ENCODE measurements at regions not wholly inside any gene's neighbourhood (a gene's known extent, or its start where the extent isn't known, plus 50 kb on each side); places are given as distances from the start of the nearest gene placed in this dataset.

GRCh38 chr5:96033116-96033515, 71.5 kb upstream of the ELL2 start:
- Histone ChIP-seq H3K36me3 (ENCODE audit: insufficient read depth, low read length) (no peaks in the 10 kb centered on the region), H4K20me1 (ENCODE audit: insufficient read depth, low read length) (no peaks in the 10 kb centered on the region), H3K4me3 (ENCODE audit: low read depth, low read length, poor library complexity, severe bottlenecking) (no peak overlapping the region), H2AFZ (ENCODE audit: low read length) (no peak overlapping the region), H3K79me2 (ENCODE audit: insufficient read depth, low read length) (no peaks in the 10 kb centered on the region), H3K9ac (ENCODE audit: low read length) (no peak overlapping the region), H3K27me3 (ENCODE audit: insufficient read depth, low read length) (no peaks in the 10 kb centered on the region), H3K9me2 (ENCODE audit: low read depth, low read length) (no peaks in the 10 kb centered on the region), H3K27ac (ENCODE audit: low read depth, low read length, poor library complexity, severe bottlenecking) (no peak overlapping the region), H3F3A (ENCODE audit: insufficient read depth, low read length) (no peaks in the 10 kb centered on the region), H3K4me1 (ENCODE audit: insufficient read depth, low read length, severe bottlenecking) (no peaks in the 10 kb centered on the region), H3K4me2 (ENCODE audit: low read length) (no peak overlapping the region), H3K9me3 (ENCODE audit: low read length) (no peaks in the 10 kb centered on the region)
- TF ChIP-seq EZH2 (IDR thresholded peaks at IDR 0.05; ENCODE audit: borderline replicate concordance, low read length) (no peak), CTCF (IDR thresholded peaks at IDR 0.05; ENCODE audit: low read length) (no peak)

GRCh38 chr5:96031811-96032261, 70.2 kb upstream of the ELL2 start:
- no peaks in the 10 kb centered on the region for H4K20me1 ChIP-seq (ENCODE audit: insufficient read depth, low read length)
- no peaks in the 10 kb centered on the region for H3K4me1 ChIP-seq (ENCODE audit: insufficient read depth, low read length, severe bottlenecking)
- H2AFZ ChIP-seq (ENCODE audit: low read length) = no peak overlapping the region
- no peak overlapping the region for H3K27ac ChIP-seq (ENCODE audit: low read depth, low read length, poor library complexity, severe bottlenecking)
- H3K4me2 ChIP-seq (ENCODE audit: low read length) = no peak overlapping the region
- H3K79me2 ChIP-seq (ENCODE audit: insufficient read depth, low read length) = no peaks in the 10 kb centered on the region
- no peaks in the 10 kb centered on the region for H3K9me2 ChIP-seq (ENCODE audit: low read depth, low read length)
- no peaks in the 10 kb centered on the region for H3K9me3 ChIP-seq (ENCODE audit: low read length)
- no peaks in the 10 kb centered on the region for H3K36me3 ChIP-seq (ENCODE audit: insufficient read depth, low read length)
- H3K9ac ChIP-seq (ENCODE audit: low read length) = no peak overlapping the region
- no peaks in the 10 kb centered on the region for H3F3A ChIP-seq (ENCODE audit: insufficient read depth, low read length)
- no peak overlapping the region for H3K4me3 ChIP-seq (ENCODE audit: low read depth, low read length, poor library complexity, severe bottlenecking)
- TF ChIP-seq EZH2 (IDR thresholded peaks at IDR 0.05; ENCODE audit: borderline replicate concordance, low read length) (no peak), CTCF (IDR thresholded peaks at IDR 0.05; ENCODE audit: low read length) (no peak)
- no peaks in the 10 kb centered on the region for H3K27me3 ChIP-seq (ENCODE audit: insufficient read depth, low read length)

GRCh38 chr5:96031180-96031579, 69.5 kb upstream of the ELL2 start:
- Histone ChIP-seq H3K4me1 (ENCODE audit: insufficient read depth, low read length, severe bottlenecking) (no peaks in the 10 kb centered on the region), H3K4me3 (ENCODE audit: low read depth, low read length, poor library complexity, severe bottlenecking) (no peak overlapping the region), H3K27ac (ENCODE audit: low read depth, low read length, poor library complexity, severe bottlenecking) (no peak overlapping the region), H3K27me3 (ENCODE audit: insufficient read depth, low read length) (no peaks in the 10 kb centered on the region), H3K9ac (ENCODE audit: low read length) (no peak overlapping the region), H3K36me3 (ENCODE audit: insufficient read depth, low read length) (no peaks in the 10 kb centered on the region), H3K79me2 (ENCODE audit: insufficient read depth, low read length) (no peaks in the 10 kb centered on the region), H3K4me2 (ENCODE audit: low read length) (no peak overlapping the region), H2AFZ (ENCODE audit: low read length) (no peak overlapping the region), H4K20me1 (ENCODE audit: insufficient read depth, low read length) (no peaks in the 10 kb centered on the region), H3K9me3 (ENCODE audit: low read length) (no peaks in the 10 kb centered on the region), H3F3A (ENCODE audit: insufficient read depth, low read length) (no peaks in the 10 kb centered on the region), H3K9me2 (ENCODE audit: low read depth, low read length) (no peaks in the 10 kb centered on the region)
- TF ChIP-seq CTCF (IDR thresholded peaks at IDR 0.05; ENCODE audit: low read length) = no peak
- no peak for TF ChIP-seq EZH2 (IDR thresholded peaks at IDR 0.05; ENCODE audit: borderline replicate concordance, low read length)
